Gastroesophageal sphincter (tissue), 3 donors: ENCODE measurements at regions not wholly inside any gene's neighbourhood (a gene's known extent, or its start where the extent isn't known, plus 50 kb on each side); places are given as distances from the start of the nearest gene placed in this dataset.

Source experiments
- POLR2A ChIP-seq, 2 donors: fragments of 450-650 bp; IDR thresholded peaks; one replicate each; pipeline ENCODE4 v1.6.1; 2017; ENCODE audit warnings: antibody characterized with exemption in 2 of 2, mild to moderate bottlenecking in 2 of 2, moderate library complexity in 1 of 2
- TF ChIP-seq, protein P1 (sequence below), 4 experiments: fragments of 200-600 bp in 2 of 4; fragments of 450-650 bp in 2 of 4; sonication (generic) in 1 of 4; IDR thresholded peaks; one replicate each; pipeline ENCODE4 v1.5.1; 2017 to 2019; ENCODE audit warnings: antibody characterized with exemption in 4 of 4, mild to moderate bottlenecking in 2 of 4, moderate library complexity in 2 of 4

GRCh38 chr1:189405419-189405818 is 1072.2 kb downstream of the BRINP3 start:
- no peak for TF ChIP-seq POLR2A (IDR thresholded peaks at IDR 0.05)
- TF ChIP-seq, protein P1, sequence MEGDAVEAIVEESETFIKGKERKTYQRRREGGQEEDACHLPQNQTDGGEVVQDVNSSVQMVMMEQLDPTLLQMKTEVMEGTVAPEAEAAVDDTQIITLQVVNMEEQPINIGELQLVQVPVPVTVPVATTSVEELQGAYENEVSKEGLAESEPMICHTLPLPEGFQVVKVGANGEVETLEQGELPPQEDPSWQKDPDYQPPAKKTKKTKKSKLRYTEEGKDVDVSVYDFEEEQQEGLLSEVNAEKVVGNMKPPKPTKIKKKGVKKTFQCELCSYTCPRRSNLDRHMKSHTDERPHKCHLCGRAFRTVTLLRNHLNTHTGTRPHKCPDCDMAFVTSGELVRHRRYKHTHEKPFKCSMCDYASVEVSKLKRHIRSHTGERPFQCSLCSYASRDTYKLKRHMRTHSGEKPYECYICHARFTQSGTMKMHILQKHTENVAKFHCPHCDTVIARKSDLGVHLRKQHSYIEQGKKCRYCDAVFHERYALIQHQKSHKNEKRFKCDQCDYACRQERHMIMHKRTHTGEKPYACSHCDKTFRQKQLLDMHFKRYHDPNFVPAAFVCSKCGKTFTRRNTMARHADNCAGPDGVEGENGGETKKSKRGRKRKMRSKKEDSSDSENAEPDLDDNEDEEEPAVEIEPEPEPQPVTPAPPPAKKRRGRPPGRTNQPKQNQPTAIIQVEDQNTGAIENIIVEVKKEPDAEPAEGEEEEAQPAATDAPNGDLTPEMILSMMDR (IDR thresholded peaks at IDR 0.05) = no peak
